MCF 10A (cell line): ENCODE measurements at regions not wholly inside any gene's neighbourhood (a gene's known extent, or its start where the extent isn't known, plus 50 kb on each side); places are given as distances from the start of the nearest gene placed in this dataset.
A peak's percentile ranks its signal among the peaks of the same experiment; 100 is the strongest.

ENCODE experiments used
- BruUV-seq: library from RNA; stranded (reverse); fragments of 400-500 nt; replicated peaks from 2 replicates; lab custom pipeline; 2021; lab: Mats Ljungman, UMichigan
- CTCF ChIA-PET: fragments of 300-600 bp; sonication (Branson Sonifier 250); formaldehyde crosslinking; extraction: SDS; loops from one replicate; lab custom pipeline; 2021; ENCODE audit warnings: antibody characterized with exemption, inconsistent platforms; lab: Yijun Ruan, JAX
- POLR2A ChIA-PET: fragments of 300-600, 350-650 bp; sonication (Branson Sonifier 250); formaldehyde crosslinking; extraction: SDS; loops from one replicate; lab custom pipeline; 2020; ENCODE audit warnings: antibody characterized with exemption, inconsistent platforms; lab: Yijun Ruan, JAX
- DNase-seq: peaks from one replicate; pipeline ENCODE4 v3.0.0-alpha.2; 2018; ENCODE audit not compliant: unreplicated experiment
- H3K27ac Mint-ChIP-seq: one replicate; pipeline ENCODE4 v1.8.0; 2022; ENCODE audit warnings: mild to moderate bottlenecking, low read depth, mixed read lengths; ENCODE audit not compliant: unreplicated experiment
- H3K27me3 Mint-ChIP-seq: one replicate; pipeline ENCODE4 v1.8.0; 2022; ENCODE audit warnings: mixed read lengths; ENCODE audit not compliant: insufficient read depth, unreplicated experiment
- H3K36me3 Mint-ChIP-seq: one replicate; pipeline ENCODE4 v1.8.0; 2022; ENCODE audit warnings: mild to moderate bottlenecking, moderate library complexity, mixed read lengths; ENCODE audit not compliant: insufficient read depth, unreplicated experiment
- H3K4me1 Mint-ChIP-seq: one replicate; pipeline ENCODE4 v1.8.0; 2022; ENCODE audit warnings: mixed read lengths; ENCODE audit not compliant: insufficient read depth, unreplicated experiment
- H3K4me3 Mint-ChIP-seq: one replicate; pipeline ENCODE4 v1.8.0; 2022; ENCODE audit warnings: mild to moderate bottlenecking, moderate library complexity, mixed read lengths; ENCODE audit not compliant: unreplicated experiment
- H3K9me3 Mint-ChIP-seq: one replicate; pipeline ENCODE4 v1.8.0; 2022; ENCODE audit warnings: mixed read lengths; ENCODE audit not compliant: unreplicated experiment
- CTCF ChIP-seq: fragments of 200-600 bp; IDR thresholded peaks from one replicate; pipeline ENCODE4 v1.8.0; 2022; ENCODE audit warnings: antibody characterized with exemption, mild to moderate bottlenecking; ENCODE audit not compliant: unreplicated experiment
- intact Hi-C: fragments of 100-400 bp; cut with micrococcal nuclease; formaldehyde crosslinking; loops from 2 replicates; pipeline ENCODE4 v1.14.1; 2022

DNA sequence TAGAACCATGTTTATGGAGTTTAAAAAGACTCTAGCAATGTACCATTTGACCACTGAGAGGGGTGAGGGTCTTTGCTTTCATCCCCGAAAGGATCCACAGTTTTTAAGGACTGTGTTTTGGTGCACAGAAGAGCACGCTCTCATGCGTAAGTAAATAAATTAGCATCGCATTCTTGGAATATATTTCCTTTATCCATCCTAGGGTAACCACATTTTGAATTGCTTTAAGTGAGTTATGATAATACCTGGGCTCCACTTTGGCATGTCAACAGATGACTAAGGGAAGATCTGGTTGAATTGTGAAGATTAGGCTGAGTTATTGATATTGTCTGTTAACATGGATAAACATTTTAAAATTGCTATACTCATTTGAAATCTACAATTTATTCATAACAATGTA lies 89.4 kb upstream of the EDIL3 start:
- POLR2A ChIA-PET, result no interaction called here
- H3K36me3 Mint-ChIP-seq, result no peaks in the 10 kb centered on the region
- CTCF ChIA-PET, result no interaction called here
- BruUV-seq, result no TSS peak
- no peak overlapping the region for H3K4me3 Mint-ChIP-seq
- no peaks in the 10 kb centered on the region for H3K9me3 Mint-ChIP-seq
- TF ChIP-seq CTCF, result no peak
- peaks cover 38% of the 10 kb centered on the region for H3K27me3 Mint-ChIP-seq
- H3K27ac Mint-ChIP-seq, result no peak overlapping the region
- H3K4me1 Mint-ChIP-seq, result no peaks in the 10 kb centered on the region
- no peak for DNase-seq
- intact Hi-C loops, result no loop called here

- TF ChIP-seq CTCF, result no peak
- POLR2A ChIA-PET, result no interaction called here
- no peak overlapping the region for H3K4me3 Mint-ChIP-seq
- H3K4me1 Mint-ChIP-seq, result no peaks in the 10 kb centered on the region
- intact Hi-C loops, result loop anchor here (5.0 kb wide), 1 partner anchor 736 kb away; no protein-coding TSS in a partner anchor
- peaks cover 5% of the 10 kb centered on the region for H3K36me3 Mint-ChIP-seq
- BruUV-seq, result no TSS peak
- H3K27ac Mint-ChIP-seq, result no peak overlapping the region
- no peaks in the 10 kb centered on the region for H3K9me3 Mint-ChIP-seq
- CTCF ChIA-PET, result interaction anchor here (0.7 kb wide), 1 partner anchor 526 kb away, joined by 6 read pairs; no protein-coding TSS in a partner anchor
- DNase-seq, result no peak
- H3K27me3 Mint-ChIP-seq, result peaks cover 77% of the 10 kb centered on the region
Observed at GRCh38 chr5:84453405-84453804, 68.7 kb upstream of the EDIL3 start.

DNA sequence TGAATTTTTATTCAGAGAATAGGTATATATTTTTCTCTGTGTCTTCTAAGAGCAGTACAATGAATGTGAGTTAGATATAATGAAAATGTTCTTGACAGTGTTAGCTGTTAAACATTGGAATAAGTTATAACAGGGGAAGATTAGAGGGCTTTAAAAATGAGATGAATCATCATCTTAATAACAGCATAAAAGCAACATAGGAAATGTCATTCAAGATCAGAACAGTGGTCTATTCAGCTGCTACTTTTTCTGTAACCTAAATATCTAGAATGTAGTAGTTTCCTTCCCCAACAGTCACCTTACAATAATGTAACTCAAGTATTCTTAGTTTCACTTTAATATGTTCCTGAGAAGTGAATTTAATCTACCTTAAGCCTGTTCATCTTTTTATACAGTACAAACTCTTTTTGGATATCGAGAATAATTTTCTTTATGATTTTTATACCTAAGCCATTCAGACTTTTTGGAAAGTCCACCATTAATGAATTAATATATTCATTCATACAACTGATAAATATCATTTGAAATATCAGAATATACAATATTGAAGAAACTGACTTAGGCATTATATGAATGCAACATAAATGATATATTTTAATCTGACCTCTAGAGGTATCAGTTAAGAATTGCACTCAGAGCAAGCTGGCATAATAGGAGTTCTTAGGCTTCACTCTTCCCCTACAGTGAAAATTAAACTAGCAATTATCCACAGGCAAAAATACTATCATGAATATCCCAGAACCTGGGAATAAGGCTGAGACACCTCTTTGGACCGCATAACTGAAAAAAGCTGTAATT lies 66.1 kb upstream of the EDIL3 start:
- no peaks in the 10 kb centered on the region for H3K9me3 Mint-ChIP-seq
- intact Hi-C loops, result loop anchor here (1.0 to 5.0 kb wide), 2 partner anchors 176 to 734 kb away; no protein-coding TSS in a partner anchor
- BruUV-seq, result no TSS peak
- DNase-seq, result peak; percentile 9
- H3K4me1 Mint-ChIP-seq, result no peaks in the 10 kb centered on the region
- ChIA-PET CTCF (interaction anchor here (0.5 to 1.6 kb wide), 13 partner anchors 9 to 187 kb away, joined by 3 to 8 read pairs (median 4); no protein-coding TSS in a partner anchor), POLR2A (no interaction called here)
- peak; percentile 23 for TF ChIP-seq CTCF
- peaks cover 71% of the 10 kb centered on the region for H3K27me3 Mint-ChIP-seq
- no peak overlapping the region for H3K27ac Mint-ChIP-seq
- H3K36me3 Mint-ChIP-seq, result peaks cover 5% of the 10 kb centered on the region
- H3K4me3 Mint-ChIP-seq, result no peak overlapping the region

GRCh38 chr5:84445049-84445685 lies 60.5 kb upstream of the EDIL3 start:
- Mint-ChIP-seq H3K27me3 (peaks cover 84% of the 10 kb centered on the region), H3K4me1 (no peaks in the 10 kb centered on the region), H3K9me3 (peaks cover 9% of the 10 kb centered on the region), H3K4me3 (no peak overlapping the region), H3K27ac (no peak overlapping the region), H3K36me3 (no peaks in the 10 kb centered on the region)
- intact Hi-C loops, result no loop called here
- BruUV-seq, result no TSS peak
- ChIA-PET POLR2A (no interaction called here), CTCF (interaction anchor here (0.6 kb wide), 1 partner anchor 173 kb away, joined by 3 read pairs; no protein-coding TSS in a partner anchor)
- no peak for DNase-seq
- no peak for TF ChIP-seq CTCF
